ENCODE measurements at regions not wholly inside any gene's neighbourhood (a gene's known extent, or its start where the extent isn't known, plus 50 kb on each side); places are given as distances from the start of the nearest gene placed in this dataset.

GRCh38 chr2:104572834-104573233 lies 281.1 kb upstream of the POU3F3 start:
- Histone ChIP-seq H3K27ac (no peak overlapping the region), H3K27me3 (ENCODE audit: control insufficient read depth, insufficient read depth, low read length) (no peaks in the 10 kb centered on the region), H3K9me3 (ENCODE audit: control insufficient read depth, low read length) (no peaks in the 10 kb centered on the region), H3K36me3 (ENCODE audit: control insufficient read depth, insufficient read depth, low read length) (no peaks in the 10 kb centered on the region), H3K79me2 (no peaks in the 10 kb centered on the region), H2AFZ (no peak overlapping the region), H3K4me3 (ENCODE audit: low read depth, low read length) (no peak overlapping the region), H3K9ac (no peak overlapping the region), H3K4me1 (no peaks in the 10 kb centered on the region), H3K4me2 (ENCODE audit: low read length) (no peak overlapping the region)
- TF ChIP-seq, protein P1, sequence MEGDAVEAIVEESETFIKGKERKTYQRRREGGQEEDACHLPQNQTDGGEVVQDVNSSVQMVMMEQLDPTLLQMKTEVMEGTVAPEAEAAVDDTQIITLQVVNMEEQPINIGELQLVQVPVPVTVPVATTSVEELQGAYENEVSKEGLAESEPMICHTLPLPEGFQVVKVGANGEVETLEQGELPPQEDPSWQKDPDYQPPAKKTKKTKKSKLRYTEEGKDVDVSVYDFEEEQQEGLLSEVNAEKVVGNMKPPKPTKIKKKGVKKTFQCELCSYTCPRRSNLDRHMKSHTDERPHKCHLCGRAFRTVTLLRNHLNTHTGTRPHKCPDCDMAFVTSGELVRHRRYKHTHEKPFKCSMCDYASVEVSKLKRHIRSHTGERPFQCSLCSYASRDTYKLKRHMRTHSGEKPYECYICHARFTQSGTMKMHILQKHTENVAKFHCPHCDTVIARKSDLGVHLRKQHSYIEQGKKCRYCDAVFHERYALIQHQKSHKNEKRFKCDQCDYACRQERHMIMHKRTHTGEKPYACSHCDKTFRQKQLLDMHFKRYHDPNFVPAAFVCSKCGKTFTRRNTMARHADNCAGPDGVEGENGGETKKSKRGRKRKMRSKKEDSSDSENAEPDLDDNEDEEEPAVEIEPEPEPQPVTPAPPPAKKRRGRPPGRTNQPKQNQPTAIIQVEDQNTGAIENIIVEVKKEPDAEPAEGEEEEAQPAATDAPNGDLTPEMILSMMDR (IDR thresholded peaks at IDR 0.05): no peak

GRCh38 chr2:104574367-104574766 lies 279.5 kb upstream of the POU3F3 start:
- H3K9me3 ChIP-seq (ENCODE audit: control insufficient read depth, low read length): no peaks in the 10 kb centered on the region
- H3K27ac ChIP-seq: no peak overlapping the region
- H3K4me3 ChIP-seq (ENCODE audit: low read depth, low read length): no peak overlapping the region
- no peak overlapping the region for H3K9ac ChIP-seq
- H3K4me1 ChIP-seq: no peaks in the 10 kb centered on the region
- TF ChIP-seq, protein P1 (IDR thresholded peaks at IDR 0.05): no peak
- no peak overlapping the region for H3K4me2 ChIP-seq (ENCODE audit: low read length)
- H3K27me3 ChIP-seq (ENCODE audit: control insufficient read depth, insufficient read depth, low read length): no peaks in the 10 kb centered on the region
- no peaks in the 10 kb centered on the region for H3K36me3 ChIP-seq (ENCODE audit: control insufficient read depth, insufficient read depth, low read length)
- no peak overlapping the region for H2AFZ ChIP-seq
- H3K79me2 ChIP-seq: no peaks in the 10 kb centered on the region

GRCh38 chr2:104577143-104577542 lies 276.8 kb upstream of the POU3F3 start:
- H3K79me2 ChIP-seq: no peaks in the 10 kb centered on the region
- no peaks in the 10 kb centered on the region for H3K4me1 ChIP-seq
- TF ChIP-seq, protein P1 (IDR thresholded peaks at IDR 0.05): no peak
- H3K27ac ChIP-seq: no peak overlapping the region
- no peaks in the 10 kb centered on the region for H3K27me3 ChIP-seq (ENCODE audit: control insufficient read depth, insufficient read depth, low read length)
- H3K4me3 ChIP-seq (ENCODE audit: low read depth, low read length): no peak overlapping the region
- no peaks in the 10 kb centered on the region for H3K9me3 ChIP-seq (ENCODE audit: control insufficient read depth, low read length)
- H3K36me3 ChIP-seq (ENCODE audit: control insufficient read depth, insufficient read depth, low read length): no peaks in the 10 kb centered on the region
- H3K9ac ChIP-seq: no peak overlapping the region
- H2AFZ ChIP-seq: no peak overlapping the region
- no peak overlapping the region for H3K4me2 ChIP-seq (ENCODE audit: low read length)

GRCh38 chr2:104582471-104582870 lies 271.4 kb upstream of the POU3F3 start:
- Histone ChIP-seq H3K27ac (no peak overlapping the region), H3K4me2 (ENCODE audit: low read length) (no peak overlapping the region)
- TF ChIP-seq, protein P1 (IDR thresholded peaks at IDR 0.05): no peak

GRCh38 chr2:104583811-104584210 lies 270.1 kb upstream of the POU3F3 start:
- no peak overlapping the region for H3K4me3 ChIP-seq (ENCODE audit: low read depth, low read length)
- no peak overlapping the region for H3K4me2 ChIP-seq (ENCODE audit: low read length)
- no peaks in the 10 kb centered on the region for H3K36me3 ChIP-seq (ENCODE audit: control insufficient read depth, insufficient read depth, low read length)
- H3K79me2 ChIP-seq: no peaks in the 10 kb centered on the region
- no peak overlapping the region for H3K9ac ChIP-seq
- TF ChIP-seq, protein P1 (IDR thresholded peaks at IDR 0.05): no peak
- H3K27ac ChIP-seq: no peak overlapping the region
- H3K9me3 ChIP-seq (ENCODE audit: control insufficient read depth, low read length): no peaks in the 10 kb centered on the region
- H3K4me1 ChIP-seq: no peaks in the 10 kb centered on the region
- H3K27me3 ChIP-seq (ENCODE audit: control insufficient read depth, insufficient read depth, low read length): no peaks in the 10 kb centered on the region
- no peak overlapping the region for H2AFZ ChIP-seq

More at GRCh38 chr2:104582471-104582870, 271.4 kb upstream of the POU3F3 start:
- H3K9ac ChIP-seq: no peak overlapping the region
- H3K9me3 ChIP-seq (ENCODE audit: control insufficient read depth, low read length): no peaks in the 10 kb centered on the region
- no peak overlapping the region for H3K4me3 ChIP-seq (ENCODE audit: low read depth, low read length)
- no peaks in the 10 kb centered on the region for H3K36me3 ChIP-seq (ENCODE audit: control insufficient read depth, insufficient read depth, low read length)
- no peaks in the 10 kb centered on the region for H3K4me1 ChIP-seq
- H3K27me3 ChIP-seq (ENCODE audit: control insufficient read depth, insufficient read depth, low read length): no peaks in the 10 kb centered on the region
- H2AFZ ChIP-seq: no peak overlapping the region
- H3K79me2 ChIP-seq: no peaks in the 10 kb centered on the region
